Transverse colon (tissue), 4 donors: ENCODE measurements at regions not wholly inside any gene's neighbourhood (a gene's known extent, or its start where the extent isn't known, plus 50 kb on each side); places are given as distances from the start of the nearest gene placed in this dataset.
A peak's percentile ranks its signal among the peaks of the same experiment; 100 is the strongest.
"Not testable (repeated sequence)": the region's sequence is repeated elsewhere in the genome, so short reads cannot be mapped to it uniquely, and the experiment has no call there.

ENCODE experiments used
- DNase-seq: peaks from one replicate; pipeline ENCODE4 v3.0.0-alpha.2; 2019
- H3K27ac ChIP-seq, 4 donors: fragments of 200-600 bp; sonication (generic); 2 replicates each; pipeline ENCODE4 v1.5.1; 2016 to 2018; ENCODE audit warnings: inconsistent platforms in 4 of 4
- H3K27me3 ChIP-seq: fragments of 200-600 bp; sonication (generic); 2 replicates; pipeline ENCODE4 v1.5.1; 2017; ENCODE audit warnings: inconsistent platforms
- H3K36me3 ChIP-seq, 4 donors: fragments of 200-600 bp; sonication (generic); 2 replicates each; pipeline ENCODE4 v1.5.1; 2017 to 2019; ENCODE audit warnings: inconsistent platforms in 4 of 4
- H3K4me1 ChIP-seq, 4 donors: fragments of 200-600 bp; sonication (generic); 2 replicates each; pipeline ENCODE4 v1.5.1; 2017 to 2020; ENCODE audit warnings: inconsistent platforms in 4 of 4
- H3K4me3 ChIP-seq, 4 donors: fragments of 200-600 bp; sonication (generic); 1 replicate in 1 of 4; 2 replicates in 3 of 4; pipeline versions ENCODE4 v1.5.1 to v1.6.1; 2017 to 2019; ENCODE audit warnings: inconsistent platforms in 4 of 4
- H3K9me3 ChIP-seq, 2 donors: fragments of 200-600 bp; sonication (generic); 2 replicates each; pipeline ENCODE4 v1.5.1; 2017 to 2019; ENCODE audit warnings: inconsistent platforms in 2 of 2
- EP300 ChIP-seq: sonication (generic); formaldehyde crosslinking; IDR thresholded peaks from one replicate; pipeline ENCODE4 v1.6.1; 2017; ENCODE audit warnings: antibody characterized with exemption, low read depth
- POLR2A ChIP-seq: fragments of 450-650 bp; IDR thresholded peaks from one replicate; pipeline ENCODE4 v1.6.1; 2016; ENCODE audit warnings: antibody characterized with exemption, mild to moderate bottlenecking, moderate library complexity
- POLR2AphosphoS5 ChIP-seq, 3 donors: sonication (generic); formaldehyde crosslinking; IDR thresholded peaks; one replicate each; pipeline ENCODE4 v1.6.1; 2016; ENCODE audit warnings: antibody characterized with exemption in 3 of 3
- WGBS, 2 donors: methylation state at CpG; one replicate each; pipeline ENCODE4 v1.1.5; 2018; ENCODE audit warnings: low coverage in 1 of 2; 5-methylcytosine and 5-hydroxymethylcytosine counted together
- in situ Hi-C, 4 donors: fragments of 200-750 bp; cut with MboI; loops; one replicate each; pipeline versions ENCODE4 v1.15.0 to v1.15.1; 2017; ENCODE audit warnings: low sequenced_read_pairs in 3 of 4, low pct_ligation_motif_present in 1 of 4, low pct_unique_long_range_greater_than_20kb in 1 of 4
- intact Hi-C: fragments of 100-400 bp; cut with DNase I; formaldehyde crosslinking; loops from one replicate; pipeline ENCODE4 v1.15.1; 2023; ENCODE audit warnings: low total_unique reads
- TF ChIP-seq, protein P1 (sequence below), 5 experiments: fragments of 200-600 bp in 3 of 5; fragments of 450-650 bp in 2 of 5; sonication (generic) in 3 of 5; IDR thresholded peaks; 1 replicate in 2 of 5; 2 replicates in 3 of 5; pipeline ENCODE4 v1.5.1; 2016 to 2017; ENCODE audit warnings: antibody characterized with exemption in 5 of 5, inconsistent platforms in 3 of 5, mild to moderate bottlenecking in 2 of 5, moderate library complexity in 1 of 5

DNA sequence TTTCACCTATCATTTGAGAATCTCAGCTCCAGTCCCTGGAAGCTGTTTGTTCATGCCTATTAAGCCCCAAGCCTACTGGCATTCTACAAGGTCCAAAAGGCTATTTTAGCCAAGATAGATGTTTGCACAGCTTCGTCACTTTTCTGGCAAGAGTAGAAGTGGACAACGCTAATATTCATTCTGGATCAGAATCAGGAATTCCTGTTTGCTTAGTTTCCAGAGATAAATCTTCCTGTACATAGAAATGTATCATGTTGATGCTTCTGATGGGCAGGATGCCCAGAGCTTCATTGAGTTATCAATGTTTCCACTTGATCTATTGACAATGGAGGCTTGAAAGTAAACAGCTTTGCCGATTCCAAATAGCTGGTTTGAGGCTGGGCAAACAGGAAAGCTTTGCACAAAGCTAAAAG is 260.7 kb upstream of the CA10 start:
- in situ Hi-C loops: no loop called here
- Histone ChIP-seq H3K9me3 (no peaks in the 10 kb centered on the region), H3K36me3 (no peaks in the 10 kb centered on the region), H3K4me1 (no peaks in the 10 kb centered on the region), H3K4me3 (no peak overlapping the region), H3K27ac (no peak overlapping the region), H3K27me3 (no peaks in the 10 kb centered on the region)
- no peak for DNase-seq
- no peak for TF ChIP-seq EP300
- no peak for TF ChIP-seq POLR2A
- TF ChIP-seq, protein P1, sequence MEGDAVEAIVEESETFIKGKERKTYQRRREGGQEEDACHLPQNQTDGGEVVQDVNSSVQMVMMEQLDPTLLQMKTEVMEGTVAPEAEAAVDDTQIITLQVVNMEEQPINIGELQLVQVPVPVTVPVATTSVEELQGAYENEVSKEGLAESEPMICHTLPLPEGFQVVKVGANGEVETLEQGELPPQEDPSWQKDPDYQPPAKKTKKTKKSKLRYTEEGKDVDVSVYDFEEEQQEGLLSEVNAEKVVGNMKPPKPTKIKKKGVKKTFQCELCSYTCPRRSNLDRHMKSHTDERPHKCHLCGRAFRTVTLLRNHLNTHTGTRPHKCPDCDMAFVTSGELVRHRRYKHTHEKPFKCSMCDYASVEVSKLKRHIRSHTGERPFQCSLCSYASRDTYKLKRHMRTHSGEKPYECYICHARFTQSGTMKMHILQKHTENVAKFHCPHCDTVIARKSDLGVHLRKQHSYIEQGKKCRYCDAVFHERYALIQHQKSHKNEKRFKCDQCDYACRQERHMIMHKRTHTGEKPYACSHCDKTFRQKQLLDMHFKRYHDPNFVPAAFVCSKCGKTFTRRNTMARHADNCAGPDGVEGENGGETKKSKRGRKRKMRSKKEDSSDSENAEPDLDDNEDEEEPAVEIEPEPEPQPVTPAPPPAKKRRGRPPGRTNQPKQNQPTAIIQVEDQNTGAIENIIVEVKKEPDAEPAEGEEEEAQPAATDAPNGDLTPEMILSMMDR (IDR thresholded peaks at IDR 0.05): no peak
- TF ChIP-seq POLR2AphosphoS5 (IDR thresholded peaks at IDR 0.05): no peak
- 41 to 44% methylated on average over 3 of the region's 3 CpGs for WGBS, 2 donors
- intact Hi-C loops: no loop called here

DNA sequence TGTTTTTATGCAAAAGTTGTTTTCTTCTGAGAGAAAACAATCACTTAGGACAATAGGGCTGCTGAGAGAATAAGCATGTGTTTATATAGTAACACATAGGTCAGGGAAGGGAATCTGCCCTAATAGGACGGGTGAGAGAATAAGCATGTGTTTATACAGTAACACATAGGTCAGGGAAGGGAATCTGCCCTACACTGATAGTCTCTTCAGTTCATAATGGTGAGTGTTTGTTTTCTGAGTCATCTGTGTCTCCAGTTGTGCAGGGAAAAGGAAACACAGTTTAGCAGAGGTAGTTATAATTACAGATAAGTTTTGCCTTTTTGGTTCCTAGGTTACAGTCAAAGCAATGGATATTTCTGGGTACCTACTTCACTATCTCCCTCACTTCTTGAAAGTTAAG is 252.3 kb upstream of the CA10 start:
- no peaks in the 10 kb centered on the region for H3K36me3 ChIP-seq
- no peak for DNase-seq
- no peak overlapping the region for H3K4me3 ChIP-seq
- WGBS, 2 donors: 9 to 71% methylated on average over 1 of the region's 1 CpG
- intact Hi-C loops: no loop called here
- in situ Hi-C loops: no loop called here
- no peak overlapping the region for H3K27ac ChIP-seq
- H3K9me3 ChIP-seq: no peaks in the 10 kb centered on the region
- H3K27me3 ChIP-seq: no peaks in the 10 kb centered on the region
- TF ChIP-seq, protein P1 (IDR thresholded peaks at IDR 0.05): no peak
- no peak for TF ChIP-seq POLR2A
- TF ChIP-seq POLR2AphosphoS5 (IDR thresholded peaks at IDR 0.05): no peak
- TF ChIP-seq EP300: no peak
- no peaks in the 10 kb centered on the region for H3K4me1 ChIP-seq

DNA sequence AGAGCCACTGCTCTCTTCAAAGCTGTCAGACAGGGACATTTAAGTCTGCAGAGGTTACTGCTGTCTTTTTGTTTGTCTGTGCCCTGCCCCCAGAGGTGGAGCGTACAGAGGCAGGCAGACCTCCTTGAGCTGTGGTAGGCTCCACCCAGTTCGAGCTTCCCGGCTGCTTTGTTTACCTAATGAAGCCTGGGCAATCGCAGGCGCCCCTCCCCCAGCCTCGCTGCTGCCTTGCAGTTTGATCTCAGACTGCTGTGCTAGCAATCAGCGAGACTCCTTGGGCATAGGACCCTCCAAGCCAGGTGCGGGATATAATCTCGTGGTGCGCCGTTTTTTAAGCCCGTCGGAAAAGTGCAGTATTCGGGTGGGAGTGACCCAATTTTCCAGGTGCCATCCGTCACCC is 250.7 kb upstream of the CA10 start:
- WGBS, 2 donors: 40 to 63% methylated on average over 1 to 15 of the region's 15 CpGs
- H3K4me3 ChIP-seq, DNase-seq, H3K27me3 ChIP-seq, H3K9me3 ChIP-seq, in situ Hi-C loops, H3K36me3 ChIP-seq, H3K4me1 ChIP-seq, H3K27ac ChIP-seq, intact Hi-C loops: not testable (repeated sequence)

DNA sequence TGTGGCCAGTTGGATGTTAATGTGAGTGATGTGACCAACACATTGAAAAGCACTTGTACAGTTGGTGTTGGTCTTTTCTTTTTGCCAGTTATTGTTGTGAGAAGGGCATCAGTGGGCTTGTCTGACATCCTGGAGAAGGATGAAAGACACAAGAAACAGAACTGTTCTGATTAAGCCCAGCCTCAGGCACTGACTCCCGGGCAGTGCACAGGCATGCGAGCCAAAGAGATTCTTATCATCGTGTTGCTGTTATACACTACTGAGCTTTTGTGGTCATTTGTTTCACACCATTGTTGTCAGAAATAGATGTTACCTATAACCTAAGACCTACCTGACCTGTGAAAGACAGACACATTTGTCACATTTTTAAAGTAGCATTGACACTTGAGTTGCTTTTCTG is 236.8 kb upstream of the CA10 start:
- WGBS, 2 donors: 65 to 100% methylated on average over 1 to 3 of the region's 3 CpGs
- no peaks in the 10 kb centered on the region for H3K36me3 ChIP-seq
- in situ Hi-C loops: no loop called here

DNA sequence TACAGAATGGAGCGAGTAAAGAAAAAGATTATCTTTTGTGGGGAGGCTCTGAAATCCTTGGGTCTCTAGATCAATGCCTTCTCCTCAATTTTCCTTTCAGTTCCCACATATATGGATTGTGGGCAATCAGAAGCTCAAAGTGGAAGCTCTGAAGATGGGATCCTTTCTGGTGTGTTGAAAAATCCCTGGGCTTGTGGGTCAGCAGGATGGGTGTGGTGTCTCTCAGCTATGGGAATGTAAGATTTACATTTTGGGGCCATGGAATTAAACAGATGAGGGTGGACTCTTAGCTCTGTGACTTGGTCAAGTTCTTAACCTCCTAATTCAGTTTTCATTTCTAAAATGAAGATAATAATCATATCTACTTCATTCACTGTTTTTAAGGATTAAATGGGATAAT is 231.9 kb upstream of the CA10 start:
- TF ChIP-seq, protein P1 (IDR thresholded peaks at IDR 0.05): no peak
- no peak for TF ChIP-seq POLR2A
- no peak for TF ChIP-seq POLR2AphosphoS5 (IDR thresholded peaks at IDR 0.05)
- TF ChIP-seq EP300: no peak
- in situ Hi-C loops: no loop called here
- H3K36me3 ChIP-seq: no peaks in the 10 kb centered on the region
- H3K4me3 ChIP-seq: no peak overlapping the region
- no peaks in the 10 kb centered on the region for H3K27me3 ChIP-seq
- H3K4me1 ChIP-seq: peaks cover 0 to 6% (median 4%) of the 10 kb centered on the region in 4 donors
- H3K27ac ChIP-seq: peak overlapping the region in 1 of 4 donors; percentile 20
- 75 to 91% methylated on average over 1 of the region's 1 CpG for WGBS, 2 donors
- H3K9me3 ChIP-seq: no peaks in the 10 kb centered on the region
- no peak for DNase-seq
- intact Hi-C loops: no loop called here

More for the DNA sequence above, 236.8 kb upstream of the CA10 start:
- Histone ChIP-seq H3K27me3 (no peaks in the 10 kb centered on the region), H3K4me3 (no peak overlapping the region), H3K4me1 (no peaks in the 10 kb centered on the region), H3K9me3 (no peaks in the 10 kb centered on the region), H3K27ac (no peak overlapping the region)
- intact Hi-C loops: no loop called here
- no peak for DNase-seq
- no peak for TF ChIP-seq POLR2A
- TF ChIP-seq, protein P1 (IDR thresholded peaks at IDR 0.05): no peak
- no peak for TF ChIP-seq POLR2AphosphoS5 (IDR thresholded peaks at IDR 0.05)
- no peak for TF ChIP-seq EP300
